Thyroid gland (tissue), 4 donors: ENCODE measurements at regions not wholly inside any gene's neighbourhood (a gene's known extent, or its start where the extent isn't known, plus 50 kb on each side); places are given as distances from the start of the nearest gene placed in this dataset.

Experiments used
- DNase-seq, 2 donors: peaks; one replicate each; pipeline ENCODE4 v3.0.0-alpha.2; 2019
- H3K27ac ChIP-seq, 3 donors: fragments of 200-600 bp; sonication (generic); 1 replicate in 2 of 3; 2 replicates in 1 of 3; pipeline ENCODE4 v1.5.1; 2016 to 2019; ENCODE audit warnings: mild to moderate bottlenecking in 1 of 3, moderate library complexity in 1 of 3
- H3K27me3 ChIP-seq: fragments of 200-600 bp; sonication (generic); one replicate; pipeline ENCODE4 v1.5.1; 2019
- H3K36me3 ChIP-seq, 2 donors: fragments of 200-600 bp; sonication (generic); one replicate each; pipeline ENCODE4 v1.5.1; 2016 to 2019
- H3K4me1 ChIP-seq, 2 donors: fragments of 200-600 bp; sonication (generic); one replicate each; pipeline ENCODE4 v1.5.1; 2017 to 2019
- H3K4me3 ChIP-seq, 3 donors: fragments of 200-600 bp; sonication (generic); replicated peaks in 1 of 3; 1 replicate in 2 of 3; 2 replicates in 1 of 3; pipeline ENCODE4 v1.5.1; 2016; ENCODE audit warnings: mild to moderate bottlenecking in 1 of 3
- H3K9me3 ChIP-seq: fragments of 200-600 bp; sonication (generic); one replicate; pipeline ENCODE4 v1.5.1; 2017
- POLR2A ChIP-seq, 2 donors: fragments of 450-650 bp; IDR thresholded peaks; one replicate each; pipeline ENCODE4 v1.6.1; 2017; ENCODE audit warnings: antibody characterized with exemption in 2 of 2, mild to moderate bottlenecking in 2 of 2, moderate library complexity in 1 of 2
- WGBS, 2 donors: methylation state at CpG; one replicate each; pipeline ENCODE4 v1.1.5; 2017; 5-methylcytosine and 5-hydroxymethylcytosine counted together
- intact Hi-C: fragments of 100-400 bp; cut with DNase I; formaldehyde crosslinking; loops from one replicate; pipeline ENCODE4 v1.15.1; 2023
- TF ChIP-seq, protein P1 (sequence below), 6 experiments: fragments of 200-600 bp in 3 of 6; fragments of 450-650 bp in 3 of 6; sonication (generic) in 3 of 6; IDR thresholded peaks; one replicate each; pipeline ENCODE4 v1.5.1; 2016 to 2019; ENCODE audit warnings: antibody characterized with exemption in 6 of 6, mild to moderate bottlenecking in 2 of 6, inconsistent platforms in 1 of 6, moderate library complexity in 1 of 6

DNA sequence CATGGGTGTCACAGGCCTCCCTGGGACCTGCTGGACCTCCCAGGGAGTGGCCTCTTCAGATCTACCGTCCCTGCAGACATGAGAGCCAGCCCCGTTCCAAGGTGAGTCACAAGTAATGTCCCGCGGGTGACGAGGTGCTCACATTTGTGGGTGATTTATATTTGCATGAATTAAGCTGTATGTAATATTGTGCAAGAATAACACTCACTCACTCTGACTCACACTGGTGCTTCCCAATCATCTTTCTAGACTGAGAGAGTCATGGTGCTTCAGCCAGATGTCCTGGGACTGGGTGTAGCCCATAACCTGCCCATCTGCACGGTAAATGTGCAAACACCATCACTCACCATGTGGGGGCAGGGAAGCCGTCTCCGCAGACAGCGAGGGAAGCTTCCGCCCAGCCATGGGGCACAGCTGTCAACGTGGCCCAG lies 347.5 kb upstream of the SALL3 start:
- Histone ChIP-seq H3K4me1 (no peaks in the 10 kb centered on the region), H3K9me3 (no peaks in the 10 kb centered on the region), H3K27me3 (no peaks in the 10 kb centered on the region), H3K4me3 (no peak overlapping the region), H3K27ac (no peak overlapping the region), H3K36me3 (no peaks in the 10 kb centered on the region)
- 80 to 83% methylated on average over 11 of the region's 11 CpGs for WGBS, 2 donors
- intact Hi-C loops, result no loop called here
- no peak for DNase-seq
- TF ChIP-seq POLR2A (IDR thresholded peaks at IDR 0.05), result no peak
- TF ChIP-seq, protein P1, sequence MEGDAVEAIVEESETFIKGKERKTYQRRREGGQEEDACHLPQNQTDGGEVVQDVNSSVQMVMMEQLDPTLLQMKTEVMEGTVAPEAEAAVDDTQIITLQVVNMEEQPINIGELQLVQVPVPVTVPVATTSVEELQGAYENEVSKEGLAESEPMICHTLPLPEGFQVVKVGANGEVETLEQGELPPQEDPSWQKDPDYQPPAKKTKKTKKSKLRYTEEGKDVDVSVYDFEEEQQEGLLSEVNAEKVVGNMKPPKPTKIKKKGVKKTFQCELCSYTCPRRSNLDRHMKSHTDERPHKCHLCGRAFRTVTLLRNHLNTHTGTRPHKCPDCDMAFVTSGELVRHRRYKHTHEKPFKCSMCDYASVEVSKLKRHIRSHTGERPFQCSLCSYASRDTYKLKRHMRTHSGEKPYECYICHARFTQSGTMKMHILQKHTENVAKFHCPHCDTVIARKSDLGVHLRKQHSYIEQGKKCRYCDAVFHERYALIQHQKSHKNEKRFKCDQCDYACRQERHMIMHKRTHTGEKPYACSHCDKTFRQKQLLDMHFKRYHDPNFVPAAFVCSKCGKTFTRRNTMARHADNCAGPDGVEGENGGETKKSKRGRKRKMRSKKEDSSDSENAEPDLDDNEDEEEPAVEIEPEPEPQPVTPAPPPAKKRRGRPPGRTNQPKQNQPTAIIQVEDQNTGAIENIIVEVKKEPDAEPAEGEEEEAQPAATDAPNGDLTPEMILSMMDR (IDR thresholded peaks at IDR 0.05), result no peak

DNA sequence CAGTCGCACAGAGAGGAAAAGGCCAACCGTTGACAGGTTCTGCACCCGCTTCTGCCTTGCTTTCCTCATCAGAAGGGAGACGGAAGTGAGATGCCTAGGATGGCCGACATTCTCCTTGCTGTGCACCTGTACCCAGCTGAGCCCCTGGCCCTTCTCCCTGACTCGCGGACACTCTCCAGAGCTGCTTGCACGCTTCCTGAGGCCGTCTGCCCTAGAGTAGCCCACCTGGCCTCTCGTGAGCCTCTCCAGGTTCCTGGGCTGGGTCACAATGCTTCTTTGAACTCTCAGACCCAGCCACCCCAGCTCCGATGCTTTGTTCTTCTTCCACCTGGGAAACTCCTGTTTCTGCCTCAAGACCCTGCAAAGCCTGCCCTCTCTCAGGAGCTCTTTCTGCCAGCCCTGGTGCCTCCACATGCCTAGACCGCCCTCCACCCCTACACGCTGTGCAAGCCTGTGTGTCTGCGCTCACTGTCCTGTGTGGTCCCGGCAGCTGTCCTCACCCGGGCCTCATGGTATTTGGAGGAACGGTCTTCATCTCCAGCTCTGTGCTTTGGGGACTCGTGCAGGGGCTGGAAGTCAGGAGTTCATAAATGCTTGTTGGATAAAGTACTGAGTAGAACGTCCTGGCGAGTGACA lies 345.4 kb upstream of the SALL3 start:
- 57 to 60% methylated on average over 19 to 20 of the region's 20 CpGs for WGBS, 2 donors
- H3K27ac ChIP-seq, result no peak overlapping the region
- no peak overlapping the region for H3K4me3 ChIP-seq
- H3K9me3 ChIP-seq, result no peaks in the 10 kb centered on the region
- no peaks in the 10 kb centered on the region for H3K36me3 ChIP-seq
- TF ChIP-seq POLR2A (IDR thresholded peaks at IDR 0.05), result no peak
- TF ChIP-seq, protein P1 (IDR thresholded peaks at IDR 0.05), result no peak
- no peaks in the 10 kb centered on the region for H3K27me3 ChIP-seq
- H3K4me1 ChIP-seq, result no peaks in the 10 kb centered on the region
- intact Hi-C loops, result no loop called here
- no peak for DNase-seq

DNA sequence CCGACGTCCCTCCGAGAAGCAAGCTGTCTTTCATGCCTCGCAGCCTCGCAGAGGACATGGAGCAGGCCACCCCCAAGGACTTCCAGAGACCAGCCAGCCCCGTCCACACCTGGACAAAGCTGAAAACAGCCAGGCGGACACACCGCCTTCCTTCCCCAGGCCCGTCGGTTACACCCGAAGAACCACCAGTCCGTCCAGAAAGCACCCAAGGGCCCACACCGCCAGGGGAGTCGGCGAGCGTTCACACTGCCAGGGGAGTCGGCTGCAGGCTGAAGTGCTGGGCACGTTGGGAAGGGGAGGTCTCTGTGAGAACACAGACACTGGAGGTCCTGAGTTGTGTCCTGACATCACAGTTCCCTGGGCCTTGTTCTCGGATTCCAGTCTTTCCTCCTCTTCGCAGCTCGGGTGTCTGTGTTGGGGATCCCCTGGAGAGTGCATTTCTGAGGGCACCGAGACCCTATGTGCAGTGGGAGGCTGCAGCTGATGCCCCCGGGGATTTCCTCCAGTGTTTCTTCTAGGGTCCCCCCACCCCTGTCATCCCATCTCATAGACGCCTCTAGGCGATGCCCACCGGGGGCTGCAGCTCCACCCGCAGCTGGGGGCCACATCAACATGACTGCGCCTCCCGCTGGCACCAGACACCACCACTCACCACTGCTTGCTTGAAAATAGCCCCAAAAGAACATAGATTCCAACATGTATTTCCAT lies 344.4 kb upstream of the SALL3 start:
- Histone ChIP-seq H3K27me3 (no peaks in the 10 kb centered on the region), H3K4me3 (no peak overlapping the region), H3K36me3 (no peaks in the 10 kb centered on the region), H3K4me1 (no peaks in the 10 kb centered on the region), H3K27ac (no peak overlapping the region), H3K9me3 (no peaks in the 10 kb centered on the region)
- no peak for TF ChIP-seq POLR2A (IDR thresholded peaks at IDR 0.05)
- TF ChIP-seq, protein P1 (IDR thresholded peaks at IDR 0.05), result no peak
- DNase-seq, result no peak
- intact Hi-C loops, result no loop called here
- 85 to 89% methylated on average over 19 of the region's 29 CpGs for WGBS, 2 donors

- H3K4me1 ChIP-seq, result no peaks in the 10 kb centered on the region
- no peaks in the 10 kb centered on the region for H3K27me3 ChIP-seq
- intact Hi-C loops, result no loop called here
- TF ChIP-seq, protein P1 (IDR thresholded peaks at IDR 0.05), result no peak
- no peak for TF ChIP-seq POLR2A (IDR thresholded peaks at IDR 0.05)
- no peak overlapping the region for H3K4me3 ChIP-seq
- WGBS, 2 donors, result 88 to 93% methylated on average over 2 of the region's 2 CpGs
- H3K27ac ChIP-seq, result no peak overlapping the region
- no peak for DNase-seq
- H3K9me3 ChIP-seq, result no peaks in the 10 kb centered on the region
- H3K36me3 ChIP-seq, result no peaks in the 10 kb centered on the region
Observed at GRCh38 chr18:78636260-78636659, 343.4 kb upstream of the SALL3 start.
